ENCODE measurements at regions not wholly inside any gene's neighbourhood (a gene's known extent, or its start where the extent isn't known, plus 50 kb on each side); places are given as distances from the start of the nearest gene placed in this dataset.

DNA sequence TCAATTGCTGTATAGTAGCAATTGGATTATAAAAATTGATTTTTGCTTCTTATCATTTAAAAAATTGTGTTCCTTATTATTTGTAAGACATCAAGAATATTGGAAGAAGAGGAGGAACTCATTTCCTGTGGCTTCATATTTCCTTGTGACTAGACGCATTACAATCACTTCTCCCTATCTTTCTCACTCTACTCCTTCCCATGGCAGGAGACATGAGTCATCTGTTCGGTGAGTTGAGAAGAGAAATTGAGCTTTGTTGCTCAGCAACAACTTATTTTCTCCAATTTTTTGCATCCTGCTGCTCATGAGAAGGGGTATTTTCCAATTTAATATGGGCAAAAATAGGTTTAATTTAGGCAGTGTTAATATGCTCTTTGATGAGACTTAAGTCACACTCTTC is 1783.9 kb downstream of the SUCLG1 start:
- no peak for DNase-seq (ENCODE audit: low read depth)
- TF ChIP-seq, protein P1, sequence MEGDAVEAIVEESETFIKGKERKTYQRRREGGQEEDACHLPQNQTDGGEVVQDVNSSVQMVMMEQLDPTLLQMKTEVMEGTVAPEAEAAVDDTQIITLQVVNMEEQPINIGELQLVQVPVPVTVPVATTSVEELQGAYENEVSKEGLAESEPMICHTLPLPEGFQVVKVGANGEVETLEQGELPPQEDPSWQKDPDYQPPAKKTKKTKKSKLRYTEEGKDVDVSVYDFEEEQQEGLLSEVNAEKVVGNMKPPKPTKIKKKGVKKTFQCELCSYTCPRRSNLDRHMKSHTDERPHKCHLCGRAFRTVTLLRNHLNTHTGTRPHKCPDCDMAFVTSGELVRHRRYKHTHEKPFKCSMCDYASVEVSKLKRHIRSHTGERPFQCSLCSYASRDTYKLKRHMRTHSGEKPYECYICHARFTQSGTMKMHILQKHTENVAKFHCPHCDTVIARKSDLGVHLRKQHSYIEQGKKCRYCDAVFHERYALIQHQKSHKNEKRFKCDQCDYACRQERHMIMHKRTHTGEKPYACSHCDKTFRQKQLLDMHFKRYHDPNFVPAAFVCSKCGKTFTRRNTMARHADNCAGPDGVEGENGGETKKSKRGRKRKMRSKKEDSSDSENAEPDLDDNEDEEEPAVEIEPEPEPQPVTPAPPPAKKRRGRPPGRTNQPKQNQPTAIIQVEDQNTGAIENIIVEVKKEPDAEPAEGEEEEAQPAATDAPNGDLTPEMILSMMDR (IDR thresholded peaks at IDR 0.05; ENCODE audit: insufficient read depth, low read length), result no peak
- H3K4me3 ChIP-seq (ENCODE audit: low read depth, low read length), result no peak overlapping the region

GRCh38 chr2:82674652-82675051 is 1784.4 kb downstream of the SUCLG1 start:
- H3K4me3 ChIP-seq (ENCODE audit: low read depth, low read length), result no peak overlapping the region
- TF ChIP-seq, protein P1 (IDR thresholded peaks at IDR 0.05; ENCODE audit: insufficient read depth, low read length), result no peak
- DNase-seq (ENCODE audit: low read depth), result no peak

DNA sequence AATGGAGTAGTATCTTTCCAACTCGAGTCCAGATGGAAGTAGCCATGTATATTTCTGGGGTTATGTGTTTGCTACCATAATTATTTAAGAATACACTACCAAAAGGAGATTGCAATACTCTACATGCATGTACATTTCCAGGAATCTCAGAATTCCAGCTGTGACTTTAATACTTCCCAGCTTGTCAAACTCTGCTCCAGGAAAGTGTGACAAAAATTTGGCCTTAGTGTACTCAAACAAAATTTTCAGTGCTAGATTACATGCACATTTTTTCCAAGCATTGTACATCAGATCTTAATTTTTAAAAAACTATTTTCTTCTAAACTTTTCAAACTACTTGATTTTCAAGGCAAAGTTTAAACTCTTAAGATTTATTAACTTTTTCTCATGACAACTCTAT is 1791.6 kb downstream of the SUCLG1 start:
- no peak overlapping the region for H3K4me3 ChIP-seq (ENCODE audit: low read depth, low read length)
- TF ChIP-seq, protein P1 (IDR thresholded peaks at IDR 0.05; ENCODE audit: insufficient read depth, low read length), result no peak
- no peak for DNase-seq (ENCODE audit: low read depth)

GRCh38 chr2:82665691-82666090 is 1793.4 kb downstream of the SUCLG1 start:
- no peak overlapping the region for H3K4me3 ChIP-seq (ENCODE audit: low read depth, low read length)
- DNase-seq (ENCODE audit: low read depth), result no peak
- TF ChIP-seq, protein P1 (IDR thresholded peaks at IDR 0.05; ENCODE audit: insufficient read depth, low read length), result no peak

DNA sequence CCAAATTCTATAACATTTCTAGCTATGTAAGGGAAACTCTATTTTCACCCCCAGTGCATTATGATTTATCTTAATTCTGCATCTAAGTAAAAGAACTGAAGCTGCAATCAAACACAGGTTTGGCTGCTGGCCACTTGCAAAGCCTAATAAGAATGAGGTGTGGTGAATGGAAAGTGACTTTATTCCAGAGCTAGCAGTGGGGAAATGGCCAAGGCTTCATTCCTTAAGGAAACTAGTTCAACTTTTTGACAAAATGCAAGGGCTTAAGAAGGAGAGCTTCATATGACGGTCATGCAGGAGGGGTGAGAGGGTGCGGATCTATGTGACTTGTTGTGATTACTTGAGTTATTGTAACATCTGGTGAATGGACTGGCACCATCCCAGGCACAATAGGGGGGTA is 1802.0 kb downstream of the SUCLG1 start:
- TF ChIP-seq, protein P1 (IDR thresholded peaks at IDR 0.05; ENCODE audit: insufficient read depth, low read length), result no peak
- no peak for DNase-seq (ENCODE audit: low read depth)
- no peak overlapping the region for H3K4me3 ChIP-seq (ENCODE audit: low read depth, low read length)

DNA sequence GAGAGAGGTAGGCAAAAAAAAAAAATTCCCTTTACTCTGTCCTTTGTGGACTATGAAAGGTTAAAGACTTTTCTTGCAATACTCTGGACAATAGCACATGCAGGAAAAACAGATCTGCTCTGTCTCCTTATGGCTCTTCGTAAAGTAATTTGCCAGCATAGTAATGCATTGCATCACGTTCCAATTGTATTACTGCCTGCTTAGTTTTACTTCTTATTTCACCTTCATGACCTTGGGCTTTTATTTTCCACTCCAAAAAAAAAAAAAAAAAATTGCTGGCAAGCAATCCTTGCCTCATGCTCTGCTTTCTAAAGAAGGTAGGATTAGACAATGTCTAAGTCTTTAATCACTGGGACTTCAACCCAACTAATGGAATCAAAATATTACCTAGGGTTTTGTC is 1802.7 kb downstream of the SUCLG1 start:
- no peak overlapping the region for H3K4me3 ChIP-seq (ENCODE audit: low read depth, low read length)

GRCh38 chr2:82652117-82652516 is 1807.0 kb downstream of the SUCLG1 start:
- TF ChIP-seq, protein P1 (IDR thresholded peaks at IDR 0.05; ENCODE audit: insufficient read depth, low read length), result no peak
- no peak overlapping the region for H3K4me3 ChIP-seq (ENCODE audit: low read depth, low read length)
- DNase-seq (ENCODE audit: low read depth), result no peak

More for the DNA sequence above, 1802.7 kb downstream of the SUCLG1 start:
- DNase-seq (ENCODE audit: low read depth), result no peak
- TF ChIP-seq, protein P1 (IDR thresholded peaks at IDR 0.05; ENCODE audit: insufficient read depth, low read length), result no peak

Measured in fibroblast of the aortic adventitia (primary cell).